ENCODE measurements at regions not wholly inside any gene's neighbourhood (a gene's known extent, or its start where the extent isn't known, plus 50 kb on each side); places are given as distances from the start of the nearest gene placed in this dataset.

DNA sequence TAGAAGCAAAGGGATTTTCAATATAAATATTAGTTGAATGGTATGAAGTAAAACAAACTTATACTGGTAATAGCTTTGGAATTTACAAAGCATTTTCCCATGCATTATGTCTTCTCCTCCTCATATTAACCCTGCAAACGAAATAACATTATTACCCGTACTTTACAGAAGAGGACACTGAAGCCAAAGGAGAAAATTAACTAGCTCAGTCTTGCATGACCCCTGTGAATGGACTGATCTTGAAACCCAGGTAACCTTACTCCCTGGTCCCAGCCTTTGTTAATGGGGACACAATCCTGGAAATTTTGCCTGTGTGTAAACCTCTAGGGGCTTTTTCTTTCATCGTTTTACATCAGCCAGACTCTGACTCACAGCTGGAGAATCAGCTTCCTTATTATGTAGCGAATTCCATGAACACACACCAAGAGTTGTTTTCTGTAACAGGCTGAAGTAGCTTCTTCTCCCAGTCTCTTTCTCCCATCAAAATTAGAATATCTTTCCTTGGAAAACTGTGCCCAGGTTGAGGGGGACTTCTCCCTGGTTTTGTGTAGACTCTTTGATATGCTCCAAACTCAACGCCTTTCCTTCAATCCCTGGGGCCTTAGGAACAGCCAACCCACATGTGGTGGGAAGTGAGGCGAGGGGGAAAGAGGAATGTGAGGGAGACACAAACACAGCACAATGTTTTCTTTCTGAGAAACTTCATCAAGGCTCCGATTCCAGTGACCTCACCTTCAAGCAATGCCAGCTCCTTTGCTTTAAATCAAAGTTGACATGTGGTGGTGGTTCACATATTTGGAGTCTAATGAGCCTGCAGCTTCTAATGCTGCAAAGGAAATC, 480.9 kb upstream of the PAPPA start:
- TF ChIP-seq, protein P1, sequence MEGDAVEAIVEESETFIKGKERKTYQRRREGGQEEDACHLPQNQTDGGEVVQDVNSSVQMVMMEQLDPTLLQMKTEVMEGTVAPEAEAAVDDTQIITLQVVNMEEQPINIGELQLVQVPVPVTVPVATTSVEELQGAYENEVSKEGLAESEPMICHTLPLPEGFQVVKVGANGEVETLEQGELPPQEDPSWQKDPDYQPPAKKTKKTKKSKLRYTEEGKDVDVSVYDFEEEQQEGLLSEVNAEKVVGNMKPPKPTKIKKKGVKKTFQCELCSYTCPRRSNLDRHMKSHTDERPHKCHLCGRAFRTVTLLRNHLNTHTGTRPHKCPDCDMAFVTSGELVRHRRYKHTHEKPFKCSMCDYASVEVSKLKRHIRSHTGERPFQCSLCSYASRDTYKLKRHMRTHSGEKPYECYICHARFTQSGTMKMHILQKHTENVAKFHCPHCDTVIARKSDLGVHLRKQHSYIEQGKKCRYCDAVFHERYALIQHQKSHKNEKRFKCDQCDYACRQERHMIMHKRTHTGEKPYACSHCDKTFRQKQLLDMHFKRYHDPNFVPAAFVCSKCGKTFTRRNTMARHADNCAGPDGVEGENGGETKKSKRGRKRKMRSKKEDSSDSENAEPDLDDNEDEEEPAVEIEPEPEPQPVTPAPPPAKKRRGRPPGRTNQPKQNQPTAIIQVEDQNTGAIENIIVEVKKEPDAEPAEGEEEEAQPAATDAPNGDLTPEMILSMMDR (IDR thresholded peaks at IDR 0.05; ENCODE audit: poor library complexity): no peak
- no peak for TF ChIP-seq EZH2 (IDR thresholded peaks at IDR 0.05; ENCODE audit: borderline replicate concordance)
